CD4-positive, alpha-beta T cell treated with Interferon alpha-2 for 1 hour (primary cell): ENCODE measurements at regions not wholly inside any gene's neighbourhood (a gene's known extent, or its start where the extent isn't known, plus 50 kb on each side); places are given as distances from the start of the nearest gene placed in this dataset.
"Not testable (repeated sequence)": the region's sequence is repeated elsewhere in the genome, so short reads cannot be mapped to it uniquely, and the experiment has no call there.

Experiments used
- DNase-seq, 2 donors: peaks; one replicate each; pipeline ENCODE4 v3.0.0-alpha.2; 2020 to 2022

- DNase-seq: no peak
Measured at GRCh38 chr5:82886911-82887310, 190.3 kb downstream of the TMEM167A start.

GRCh38 chr5:82885627-82886389 is 191.4 kb downstream of the TMEM167A start:
- no peak for DNase-seq

GRCh38 chr5:82884821-82885471 is 192.2 kb downstream of the TMEM167A start:
- no peak for DNase-seq

- no peak for DNase-seq
Measured at GRCh38 chr5:82882316-82882715, 194.9 kb downstream of the TMEM167A start.

- no peak for DNase-seq
Measured at GRCh38 chr5:82881571-82882174, 195.5 kb downstream of the TMEM167A start.

GRCh38 chr5:82879089-82879488 is 198.1 kb downstream of the TMEM167A start:
- DNase-seq: no peak

- no peak for DNase-seq
Measured at GRCh38 chr5:82873452-82873851, 203.7 kb downstream of the TMEM167A start.

- not testable (repeated sequence) for DNase-seq
Measured at GRCh38 chr5:82872321-82873288, 204.6 kb downstream of the TMEM167A start.

- DNase-seq: no peak
Measured at GRCh38 chr5:82865625-82866024, 211.6 kb downstream of the TMEM167A start.

GRCh38 chr5:82863266-82863665 is 213.9 kb downstream of the TMEM167A start:
- DNase-seq: no peak

- no peak for DNase-seq
Measured at GRCh38 chr5:82862711-82863110, 214.5 kb downstream of the TMEM167A start.

- no peak for DNase-seq
Measured at GRCh38 chr5:82862261-82862660, 214.9 kb downstream of the TMEM167A start.

- no peak for DNase-seq
Measured at GRCh38 chr5:82861701-82862100, 215.5 kb downstream of the TMEM167A start.

GRCh38 chr5:82859451-82860140 is 217.6 kb downstream of the TMEM167A start:
- DNase-seq: no peak

- DNase-seq: no peak
Measured at GRCh38 chr5:82858151-82859025, 218.8 kb downstream of the TMEM167A start.

- DNase-seq: no peak
Measured at GRCh38 chr5:82855893-82856550, 221.2 kb downstream of the TMEM167A start.

GRCh38 chr5:82854956-82855355 is 222.2 kb downstream of the TMEM167A start:
- DNase-seq: no peak

- DNase-seq: no peak
Measured at GRCh38 chr5:82851471-82851870, 225.7 kb downstream of the TMEM167A start.

- no peak for DNase-seq
Measured at GRCh38 chr5:82850393-82850792, 226.8 kb downstream of the TMEM167A start.

GRCh38 chr5:82849885-82850284 is 227.3 kb downstream of the TMEM167A start:
- DNase-seq: no peak

GRCh38 chr5:82847562-82847961 is 229.6 kb downstream of the TMEM167A start:
- no peak for DNase-seq
